GM23338 (cell line): ENCODE measurements at regions not wholly inside any gene's neighbourhood (a gene's known extent, or its start where the extent isn't known, plus 50 kb on each side); places are given as distances from the start of the nearest gene placed in this dataset.

ENCODE experiments used
- CREB1 ChIP-seq: fragments of 250-450 bp; sonication (Bioruptor Pico); IDR thresholded peaks from 2 replicates; pipeline ENCODE4 v1.5.0; 2020; ENCODE audit warnings: low read depth, mild to moderate bottlenecking, moderate library complexity
- CTCF ChIP-seq, 2 experiments: fragments of 200-600 bp in 1 of 2; sonication (generic) in 1 of 2; conservative IDR thresholded peaks; 2 replicates each; pipeline versions ENCODE4 v1.5.1 to v1.6.1; 2016 to 2017; ENCODE audit warnings: antibody characterized with exemption in 2 of 2, low read depth in 2 of 2, mild to moderate bottlenecking in 2 of 2, moderate library complexity in 1 of 2
- ETS1 ChIP-seq: IDR thresholded peaks from 2 replicates; pipeline ENCODE4 v1.6.1; 2016; ENCODE audit warnings: antibody characterized with exemption
- EZH2 ChIP-seq: fragments of 200-600 bp; sonication (generic); IDR thresholded peaks from one replicate; pipeline ENCODE4 v1.8.0; 2017; ENCODE audit warnings: antibody characterized with exemption, mild to moderate bottlenecking, low read depth; ENCODE audit not compliant: unreplicated experiment
- EZH2phosphoT487 ChIP-seq: fragments of 200-600 bp; sonication (generic); IDR thresholded peaks from one replicate; pipeline ENCODE4 v1.8.1; 2018; ENCODE audit warnings: antibody characterized with exemption; ENCODE audit not compliant: unreplicated experiment
- JUNB ChIP-seq: IDR thresholded peaks from one replicate; pipeline ENCODE4 v1.6.1; 2016; ENCODE audit warnings: antibody characterized with exemption; ENCODE audit not compliant: unreplicated experiment
- NANOG ChIP-seq: IDR thresholded peaks from 2 replicates; pipeline ENCODE4 v1.6.1; 2016; ENCODE audit warnings: antibody characterized with exemption, borderline replicate concordance
- POLR2AphosphoS5 ChIP-seq: IDR thresholded peaks from 2 replicates; pipeline ENCODE4 v1.6.1; 2016; ENCODE audit warnings: antibody characterized with exemption, low read depth
- STAT1 ChIP-seq: IDR thresholded peaks from one replicate; pipeline ENCODE4 v1.6.1; 2016; ENCODE audit warnings: antibody characterized with exemption; ENCODE audit not compliant: unreplicated experiment
- ZNF114 ChIP-seq: fragments of 250-450 bp; sonication (Bioruptor Pico); IDR thresholded peaks from 2 replicates; pipeline ENCODE4 v1.5.0; 2020; ENCODE audit warnings: mild to moderate bottlenecking, moderate library complexity
- ZNF331 ChIP-seq: fragments of 250-450 bp; sonication (Bioruptor Pico); IDR thresholded peaks from 2 replicates; pipeline ENCODE4 v1.5.0; 2020; ENCODE audit warnings: low read depth, mild to moderate bottlenecking, moderate library complexity
- TF ChIP-seq, protein P1 (sequence below): IDR thresholded peaks from one replicate; pipeline ENCODE4 v1.6.1; 2018; ENCODE audit warnings: antibody characterized with exemption; ENCODE audit not compliant: unreplicated experiment
- TF ChIP-seq, protein P2 (sequence below): fragments of 250-450 bp; sonication (Bioruptor Pico); IDR thresholded peaks from 2 replicates; pipeline ENCODE4 v1.5.0; 2020; ENCODE audit warnings: mild to moderate bottlenecking, moderate library complexity

- TF ChIP-seq EZH2 (no peak), CTCF (conservative IDR thresholded peaks at IDR 0.05; ENCODE audit: low read depth in 2 of 2) (no peak), POLR2AphosphoS5 (no peak), CREB1 (CRISPR knock-in tag) (no peak), NANOG (no peak), EZH2phosphoT487 (no peak), ZNF114 (CRISPR knock-in tag) (no peak), ZNF331 (CRISPR knock-in tag) (no peak), ETS1 (no peak), JUNB (no peak), STAT1 (no peak)
- TF ChIP-seq, protein P1, sequence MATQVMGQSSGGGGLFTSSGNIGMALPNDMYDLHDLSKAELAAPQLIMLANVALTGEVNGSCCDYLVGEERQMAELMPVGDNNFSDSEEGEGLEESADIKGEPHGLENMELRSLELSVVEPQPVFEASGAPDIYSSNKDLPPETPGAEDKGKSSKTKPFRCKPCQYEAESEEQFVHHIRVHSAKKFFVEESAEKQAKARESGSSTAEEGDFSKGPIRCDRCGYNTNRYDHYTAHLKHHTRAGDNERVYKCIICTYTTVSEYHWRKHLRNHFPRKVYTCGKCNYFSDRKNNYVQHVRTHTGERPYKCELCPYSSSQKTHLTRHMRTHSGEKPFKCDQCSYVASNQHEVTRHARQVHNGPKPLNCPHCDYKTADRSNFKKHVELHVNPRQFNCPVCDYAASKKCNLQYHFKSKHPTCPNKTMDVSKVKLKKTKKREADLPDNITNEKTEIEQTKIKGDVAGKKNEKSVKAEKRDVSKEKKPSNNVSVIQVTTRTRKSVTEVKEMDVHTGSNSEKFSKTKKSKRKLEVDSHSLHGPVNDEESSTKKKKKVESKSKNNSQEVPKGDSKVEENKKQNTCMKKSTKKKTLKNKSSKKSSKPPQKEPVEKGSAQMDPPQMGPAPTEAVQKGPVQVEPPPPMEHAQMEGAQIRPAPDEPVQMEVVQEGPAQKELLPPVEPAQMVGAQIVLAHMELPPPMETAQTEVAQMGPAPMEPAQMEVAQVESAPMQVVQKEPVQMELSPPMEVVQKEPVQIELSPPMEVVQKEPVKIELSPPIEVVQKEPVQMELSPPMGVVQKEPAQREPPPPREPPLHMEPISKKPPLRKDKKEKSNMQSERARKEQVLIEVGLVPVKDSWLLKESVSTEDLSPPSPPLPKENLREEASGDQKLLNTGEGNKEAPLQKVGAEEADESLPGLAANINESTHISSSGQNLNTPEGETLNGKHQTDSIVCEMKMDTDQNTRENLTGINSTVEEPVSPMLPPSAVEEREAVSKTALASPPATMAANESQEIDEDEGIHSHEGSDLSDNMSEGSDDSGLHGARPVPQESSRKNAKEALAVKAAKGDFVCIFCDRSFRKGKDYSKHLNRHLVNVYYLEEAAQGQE = no peak
- TF ChIP-seq, protein P2, sequence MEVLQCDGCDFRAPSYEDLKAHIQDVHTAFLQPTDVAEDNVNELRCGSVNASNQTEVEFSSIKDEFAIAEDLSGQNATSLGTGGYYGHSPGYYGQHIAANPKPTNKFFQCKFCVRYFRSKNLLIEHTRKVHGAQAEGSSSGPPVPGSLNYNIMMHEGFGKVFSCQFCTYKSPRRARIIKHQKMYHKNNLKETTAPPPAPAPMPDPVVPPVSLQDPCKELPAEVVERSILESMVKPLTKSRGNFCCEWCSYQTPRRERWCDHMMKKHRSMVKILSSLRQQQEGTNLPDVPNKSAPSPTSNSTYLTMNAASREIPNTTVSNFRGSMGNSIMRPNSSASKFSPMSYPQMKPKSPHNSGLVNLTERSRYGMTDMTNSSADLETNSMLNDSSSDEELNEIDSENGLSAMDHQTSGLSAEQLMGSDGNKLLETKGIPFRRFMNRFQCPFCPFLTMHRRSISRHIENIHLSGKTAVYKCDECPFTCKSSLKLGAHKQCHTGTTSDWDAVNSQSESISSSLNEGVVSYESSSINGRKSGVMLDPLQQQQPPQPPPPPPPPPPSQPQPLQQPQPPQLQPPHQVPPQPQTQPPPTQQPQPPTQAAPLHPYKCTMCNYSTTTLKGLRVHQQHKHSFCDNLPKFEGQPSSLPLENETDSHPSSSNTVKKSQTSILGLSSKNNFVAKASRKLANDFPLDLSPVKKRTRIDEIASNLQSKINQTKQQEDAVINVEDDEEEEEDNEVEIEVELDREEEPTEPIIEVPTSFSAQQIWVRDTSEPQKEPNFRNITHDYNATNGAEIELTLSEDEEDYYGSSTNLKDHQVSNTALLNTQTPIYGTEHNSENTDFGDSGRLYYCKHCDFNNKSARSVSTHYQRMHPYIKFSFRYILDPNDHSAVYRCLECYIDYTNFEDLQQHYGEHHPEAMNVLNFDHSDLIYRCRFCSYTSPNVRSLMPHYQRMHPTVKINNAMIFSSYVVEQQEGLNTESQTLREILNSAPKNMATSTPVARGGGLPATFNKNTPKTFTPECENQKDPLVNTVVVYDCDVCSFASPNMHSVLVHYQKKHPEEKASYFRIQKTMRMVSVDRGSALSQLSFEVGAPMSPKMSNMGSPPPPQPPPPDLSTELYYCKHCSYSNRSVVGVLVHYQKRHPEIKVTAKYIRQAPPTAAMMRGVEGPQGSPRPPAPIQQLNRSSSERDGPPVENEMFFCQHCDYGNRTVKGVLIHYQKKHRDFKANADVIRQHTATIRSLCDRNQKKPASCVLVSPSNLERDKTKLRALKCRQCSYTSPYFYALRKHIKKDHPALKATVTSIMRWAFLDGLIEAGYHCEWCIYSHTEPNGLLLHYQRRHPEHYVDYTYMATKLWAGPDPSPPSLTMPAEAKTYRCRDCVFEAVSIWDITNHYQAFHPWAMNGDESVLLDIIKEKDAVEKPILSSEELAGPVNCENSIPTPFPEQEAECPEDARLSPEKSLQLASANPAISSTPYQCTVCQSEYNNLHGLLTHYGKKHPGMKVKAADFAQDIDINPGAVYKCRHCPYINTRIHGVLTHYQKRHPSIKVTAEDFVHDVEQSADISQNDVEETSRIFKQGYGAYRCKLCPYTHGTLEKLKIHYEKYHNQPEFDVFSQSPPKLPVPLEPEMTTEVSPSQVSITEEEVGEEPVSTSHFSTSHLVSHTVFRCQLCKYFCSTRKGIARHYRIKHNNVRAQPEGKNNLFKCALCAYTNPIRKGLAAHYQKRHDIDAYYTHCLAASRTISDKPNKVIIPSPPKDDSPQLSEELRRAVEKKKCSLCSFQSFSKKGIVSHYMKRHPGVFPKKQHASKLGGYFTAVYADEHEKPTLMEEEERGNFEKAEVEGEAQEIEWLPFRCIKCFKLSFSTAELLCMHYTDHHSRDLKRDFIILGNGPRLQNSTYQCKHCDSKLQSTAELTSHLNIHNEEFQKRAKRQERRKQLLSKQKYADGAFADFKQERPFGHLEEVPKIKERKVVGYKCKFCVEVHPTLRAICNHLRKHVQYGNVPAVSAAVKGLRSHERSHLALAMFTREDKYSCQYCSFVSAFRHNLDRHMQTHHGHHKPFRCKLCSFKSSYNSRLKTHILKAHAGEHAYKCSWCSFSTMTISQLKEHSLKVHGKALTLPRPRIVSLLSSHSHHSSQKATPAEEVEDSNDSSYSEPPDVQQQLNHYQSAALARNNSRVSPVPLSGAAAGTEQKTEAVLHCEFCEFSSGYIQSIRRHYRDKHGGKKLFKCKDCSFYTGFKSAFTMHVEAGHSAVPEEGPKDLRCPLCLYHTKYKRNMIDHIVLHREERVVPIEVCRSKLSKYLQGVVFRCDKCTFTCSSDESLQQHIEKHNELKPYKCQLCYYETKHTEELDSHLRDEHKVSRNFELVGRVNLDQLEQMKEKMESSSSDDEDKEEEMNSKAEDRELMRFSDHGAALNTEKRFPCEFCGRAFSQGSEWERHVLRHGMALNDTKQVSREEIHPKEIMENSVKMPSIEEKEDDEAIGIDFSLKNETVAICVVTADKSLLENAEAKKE (CRISPR knock-in tag) = no peak
These were observed 437.9 kb downstream of the TXNL1 start for GRCh38 chr18:56200381-56200911.
